Nucleus accumbens (tissue), 56 donors: ENCODE measurements at regions not wholly inside any gene's neighbourhood (a gene's known extent, or its start where the extent isn't known, plus 50 kb on each side); places are given as distances from the start of the nearest gene placed in this dataset.
"Not testable (repeated sequence)": the region's sequence is repeated elsewhere in the genome, so short reads cannot be mapped to it uniquely, and the experiment has no call there.

ENCODE experiments used
- DNase-seq, 56 donors: peaks; one replicate each; lab custom pipeline; 2025; lab: John Stamatoyannopoulos, UW

DNA sequence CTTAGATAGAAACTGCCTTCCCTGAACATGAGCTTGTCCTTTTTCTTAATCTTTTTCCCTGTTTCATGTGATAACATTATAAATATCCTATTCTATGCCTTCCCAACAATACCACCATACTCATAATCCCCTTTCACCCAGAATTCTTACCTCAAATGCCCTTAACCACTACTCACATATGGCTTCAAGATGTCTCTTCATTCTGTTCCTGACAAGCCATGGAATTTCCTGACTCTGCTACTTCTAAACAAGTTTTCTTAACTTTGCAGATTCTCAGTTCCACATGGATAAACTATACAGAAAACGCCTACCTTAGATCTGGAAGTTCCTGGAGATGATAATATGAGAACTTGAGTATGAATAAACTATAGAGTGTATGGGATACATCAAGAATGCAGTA, 1217.8 kb downstream of the CDH8 start:
- DNase-seq = no peak

DNA sequence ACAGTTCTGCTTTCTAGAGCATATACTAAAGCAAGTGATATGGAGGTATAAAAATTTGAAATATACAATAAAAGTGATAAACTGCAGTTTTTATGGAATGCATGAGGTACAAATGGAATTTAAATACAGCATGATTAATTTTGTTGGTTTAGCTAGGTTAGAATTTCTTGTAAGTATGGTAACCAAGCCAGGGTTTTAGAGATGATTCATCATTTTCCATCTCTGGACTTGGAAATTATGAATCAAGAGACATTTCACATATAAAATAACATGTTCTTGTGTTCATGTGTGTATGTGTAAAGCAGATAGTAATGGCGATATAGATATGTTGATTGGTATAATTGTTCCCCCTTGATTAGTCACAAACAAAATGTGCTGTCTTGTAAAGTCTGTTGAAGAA, 1219.8 kb downstream of the CDH8 start:
- no peak for DNase-seq

DNA sequence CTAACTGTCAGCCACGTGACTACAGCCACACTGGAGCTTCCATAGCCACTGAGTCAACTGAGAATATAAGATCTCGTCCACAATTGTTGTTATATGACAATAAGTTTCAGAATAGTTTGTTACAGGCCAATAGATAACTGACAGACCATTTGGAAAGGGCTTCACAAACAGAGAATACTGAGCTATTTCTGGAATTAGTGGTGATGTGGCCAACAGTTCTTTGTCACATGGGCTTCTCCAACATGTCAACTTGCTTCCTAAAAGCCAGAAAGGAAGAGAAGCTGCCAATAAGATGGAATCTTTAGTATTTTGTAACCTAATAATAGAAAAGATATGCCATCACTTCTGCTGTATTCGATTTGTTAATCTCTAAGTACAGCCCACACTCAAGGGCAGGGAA, 1220.4 kb downstream of the CDH8 start:
- DNase-seq = no peak

DNA sequence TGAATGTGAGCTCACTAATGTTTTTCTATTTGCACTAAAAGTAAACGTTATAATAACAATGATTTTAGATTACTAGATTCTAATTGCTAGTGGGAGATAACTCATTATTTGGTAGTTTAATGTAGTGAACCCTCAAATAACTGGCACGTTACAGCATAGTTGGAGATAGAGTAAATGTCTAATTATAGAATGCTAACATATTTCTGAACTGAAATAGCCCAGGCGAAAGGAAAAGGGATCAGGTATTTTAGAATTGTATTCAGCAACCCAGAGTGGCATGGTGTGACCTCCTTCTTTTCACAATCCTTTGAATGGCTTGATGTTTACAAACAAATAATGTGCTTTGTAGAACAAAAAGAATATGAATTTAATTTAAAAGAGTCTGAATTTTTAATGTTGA, 1221.2 kb downstream of the CDH8 start:
- DNase-seq = no peak

DNA sequence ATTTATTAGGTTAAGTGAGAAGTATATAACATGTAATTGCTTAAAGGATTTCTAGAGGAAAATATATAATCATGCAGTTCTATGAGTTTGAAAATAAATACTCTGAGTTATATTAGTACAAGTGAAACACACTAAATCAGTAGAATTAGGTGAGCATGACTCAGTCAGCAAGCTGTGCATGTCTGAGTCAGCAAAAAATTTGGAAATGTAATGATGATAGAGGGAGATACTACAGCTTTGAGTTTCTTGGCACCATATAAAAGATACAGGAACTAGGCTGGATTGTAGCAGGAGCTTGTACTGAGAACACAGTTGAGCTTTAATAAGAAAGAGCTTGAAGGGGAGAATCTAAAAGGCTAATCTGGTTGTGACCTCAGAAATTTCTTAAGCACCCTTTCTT, 1224.6 kb downstream of the CDH8 start:
- DNase-seq = no peak

DNA sequence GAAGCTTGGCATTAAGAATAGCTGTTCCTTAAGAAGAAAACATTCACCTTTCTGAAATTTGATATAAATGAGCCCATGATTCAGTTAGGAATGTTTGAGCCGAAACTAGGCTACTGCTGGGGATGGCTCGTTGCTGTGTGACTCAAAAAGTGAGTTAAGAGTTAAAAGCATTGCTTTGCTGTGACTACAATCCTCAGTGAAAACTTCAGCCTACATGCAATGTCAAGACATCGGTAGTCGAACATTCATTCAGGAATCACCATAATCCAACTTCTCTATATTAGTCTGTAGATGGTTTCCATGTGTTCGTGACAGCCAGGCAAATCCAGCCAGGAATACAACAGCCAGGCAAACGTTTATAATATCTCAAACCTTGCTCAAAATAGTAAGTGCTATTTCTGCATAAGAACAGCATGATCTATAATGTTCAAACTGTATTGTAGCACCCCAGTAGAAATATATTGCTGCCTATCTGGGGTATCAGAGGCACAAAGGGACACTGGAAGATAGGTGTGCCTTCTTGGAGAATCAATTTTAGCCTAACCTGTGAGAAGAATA, 1225.1 kb downstream of the CDH8 start:
- DNase-seq = no peak

DNA sequence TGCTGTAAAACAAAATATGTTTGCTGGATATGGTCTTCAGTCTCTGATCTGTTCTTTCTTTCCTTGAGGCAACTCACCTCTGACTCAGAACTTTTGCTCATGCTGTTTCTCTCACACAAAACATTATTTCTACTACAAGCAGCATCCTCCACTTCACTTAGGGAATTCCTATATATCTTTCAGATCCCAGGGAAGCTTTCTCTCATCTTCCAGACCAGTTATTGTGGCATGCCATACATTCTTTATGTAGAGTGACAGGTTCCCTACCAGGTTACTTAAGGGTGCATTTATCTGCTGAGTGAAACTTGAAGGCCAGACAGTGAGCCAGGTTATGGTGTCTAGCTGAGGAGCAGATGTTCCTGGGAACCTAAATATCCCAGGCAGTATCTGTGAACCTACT, 1226.0 kb downstream of the CDH8 start:
- DNase-seq = no peak

DNA sequence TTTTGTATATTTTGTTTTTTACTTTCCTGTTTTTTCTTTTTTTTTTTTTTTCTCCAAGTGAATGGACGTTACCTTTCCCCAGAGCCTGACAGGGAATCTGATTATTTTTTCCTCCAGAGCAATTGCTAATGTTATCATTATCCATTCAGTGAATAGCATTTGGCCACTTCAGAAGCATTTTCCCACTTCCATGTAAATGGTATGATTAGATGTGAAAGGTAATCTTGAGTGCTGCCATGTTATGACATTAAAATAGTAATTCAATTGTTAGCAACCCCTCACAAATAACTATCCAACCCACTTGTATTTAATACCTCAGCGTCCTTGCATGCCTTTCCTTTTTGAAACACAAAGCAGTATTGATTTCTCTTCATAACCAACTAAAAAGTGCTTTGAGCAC, 1243.8 kb downstream of the CDH8 start:
- no peak for DNase-seq

DNA sequence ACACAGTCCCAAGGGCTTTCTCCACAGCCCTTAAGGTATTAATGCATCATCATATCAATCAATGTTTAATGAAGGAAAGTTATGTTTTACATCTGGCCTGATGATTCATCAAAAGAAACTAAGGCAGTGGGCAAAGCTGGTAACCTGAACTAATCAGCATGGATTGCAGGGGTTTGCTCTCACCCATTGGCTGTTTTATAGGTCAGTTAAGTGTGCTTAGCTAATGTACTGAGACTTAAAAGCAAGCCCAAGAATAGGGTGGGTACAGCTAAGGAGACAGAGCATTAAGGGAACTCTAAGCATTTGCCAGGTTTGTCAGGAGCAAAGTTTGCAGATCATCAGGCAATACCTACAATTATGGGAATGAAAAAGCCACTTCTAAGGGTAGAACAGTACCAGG, 1247.6 kb downstream of the CDH8 start:
- no peak for DNase-seq

DNA sequence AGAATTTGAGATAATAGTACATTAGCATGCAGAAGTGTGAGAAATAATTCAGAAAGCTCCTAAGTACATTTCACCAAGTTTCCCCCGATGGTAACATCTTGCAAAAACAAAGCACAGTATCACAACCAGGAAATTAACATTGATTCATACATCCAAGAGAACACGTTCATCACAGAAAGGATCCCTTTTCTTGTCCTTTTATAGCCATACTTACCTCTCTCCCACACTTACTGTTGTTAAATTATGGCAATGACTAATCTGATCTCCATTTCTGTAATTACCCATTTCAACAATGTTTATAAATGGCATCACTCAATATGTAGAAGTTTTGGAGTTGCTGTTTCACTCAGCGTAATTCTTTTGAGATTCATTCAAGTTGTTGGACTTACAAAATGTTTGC, 1260.0 kb downstream of the CDH8 start:
- no peak for DNase-seq

DNA sequence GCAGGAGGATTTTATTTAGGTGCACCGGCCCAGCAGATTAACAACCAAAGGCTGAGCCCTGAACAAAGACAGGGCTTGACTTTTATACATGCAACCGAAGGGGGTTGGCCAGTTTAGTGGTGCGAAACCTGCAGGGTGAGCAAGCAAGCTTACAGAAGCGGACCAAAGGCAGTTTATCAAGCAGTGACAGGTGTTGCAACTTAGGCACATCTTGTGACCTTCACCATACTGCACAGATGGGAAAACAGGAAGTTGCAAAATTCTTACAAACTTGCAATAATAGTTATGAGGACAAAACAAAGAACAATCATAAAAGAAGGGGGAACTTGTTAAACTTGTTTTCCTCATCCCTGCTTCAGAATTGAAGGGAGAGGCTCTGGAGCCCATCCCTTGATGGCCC, 1265.1 kb downstream of the CDH8 start:
- no peak for DNase-seq

DNA sequence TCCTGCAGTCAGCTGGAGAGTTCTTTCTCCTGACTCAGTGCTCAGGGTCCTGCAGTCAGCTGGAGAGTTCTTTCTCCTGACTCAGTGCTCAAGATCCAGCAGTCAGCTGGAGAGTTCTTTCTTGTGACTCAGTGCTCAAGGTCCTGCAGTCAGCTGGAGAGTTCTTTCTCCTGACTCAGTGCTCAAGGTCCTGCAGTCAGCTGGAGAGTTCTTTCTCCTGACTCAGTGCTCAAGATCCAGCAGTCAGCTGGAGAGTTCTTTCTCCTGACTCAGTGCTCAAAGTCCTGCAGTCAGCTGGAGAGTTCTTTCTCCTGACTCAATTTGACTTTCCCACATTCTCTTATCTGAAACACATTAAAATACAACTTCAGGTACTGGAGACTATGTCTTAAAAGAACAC, 1265.9 kb downstream of the CDH8 start:
- DNase-seq = not testable (repeated sequence)

DNA sequence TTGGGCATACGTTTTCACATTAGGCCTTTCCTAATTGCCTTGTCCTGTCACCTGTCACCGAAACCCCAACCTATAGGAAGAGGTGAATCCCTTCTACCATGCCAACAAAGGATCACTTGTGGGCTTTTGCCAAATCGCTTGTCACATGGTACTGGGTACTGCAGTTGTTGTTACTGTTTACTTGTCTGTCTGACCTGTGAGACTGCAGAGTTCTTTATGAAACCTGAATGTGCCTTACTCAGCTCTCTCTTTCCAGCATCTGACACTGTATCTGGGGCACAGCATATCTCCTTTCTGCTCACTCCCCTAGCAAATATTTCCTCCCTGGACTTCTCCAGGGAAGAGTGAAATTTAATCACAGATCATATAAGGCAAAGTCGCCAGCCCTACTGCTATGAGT, 1272.4 kb downstream of the CDH8 start:
- no peak for DNase-seq

DNA sequence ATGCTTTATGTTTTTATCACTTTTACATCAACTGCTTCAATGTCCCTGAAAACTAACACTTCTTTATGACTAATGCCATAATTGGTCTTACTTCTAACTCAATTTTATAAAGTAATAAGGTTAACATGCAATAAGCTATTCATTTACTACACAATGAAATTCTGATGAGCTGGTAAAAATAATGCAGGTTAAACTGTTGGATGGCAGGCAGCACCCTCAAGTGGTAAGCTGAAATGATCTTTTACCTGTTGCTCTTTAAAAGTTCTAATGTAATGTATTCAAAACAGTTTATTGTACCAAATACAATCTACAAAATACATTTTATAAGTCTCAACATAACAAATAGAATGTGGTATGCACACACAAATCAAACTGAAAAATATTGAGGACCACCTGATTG, 1280.3 kb downstream of the CDH8 start:
- DNase-seq = no peak

DNA sequence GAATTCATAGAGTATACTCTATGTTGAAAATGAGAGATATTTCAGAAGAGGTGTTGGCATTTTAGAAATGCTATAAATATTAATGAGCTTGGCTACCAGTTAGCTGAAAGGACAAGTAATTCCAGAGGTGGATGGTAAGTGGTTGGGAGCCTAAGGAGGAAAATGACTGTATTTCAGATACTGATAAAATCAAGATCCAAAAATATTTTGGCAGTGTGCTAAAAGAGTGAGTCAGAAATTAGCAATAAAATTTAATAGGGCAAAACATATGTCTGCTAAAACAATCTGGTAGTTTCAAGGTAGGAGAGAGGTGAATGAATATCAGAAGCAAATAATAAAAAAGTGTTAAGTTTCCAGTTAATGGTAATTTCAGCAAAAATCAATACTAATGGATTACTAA, 1287.9 kb downstream of the CDH8 start:
- DNase-seq = no peak

DNA sequence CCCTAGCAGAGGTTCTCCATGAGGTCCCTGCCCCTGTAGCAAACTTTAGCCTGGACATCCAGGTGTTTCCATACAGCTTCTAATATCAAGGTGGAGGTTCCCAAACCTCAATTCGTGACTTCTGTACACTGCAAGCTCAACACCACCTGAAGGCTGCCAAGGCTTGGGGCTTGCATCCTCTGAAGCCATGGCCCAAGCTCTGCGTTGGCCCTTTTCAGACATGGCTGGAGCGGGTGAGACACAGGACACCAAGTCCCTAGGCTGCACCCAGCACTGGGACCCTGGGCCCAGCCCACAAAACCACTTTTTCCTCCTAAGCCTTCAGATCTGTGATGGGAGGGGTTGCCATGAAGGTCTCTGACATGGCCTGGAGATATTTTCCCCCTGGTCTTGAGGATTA, 1292.0 kb downstream of the CDH8 start:
- no peak for DNase-seq

DNA sequence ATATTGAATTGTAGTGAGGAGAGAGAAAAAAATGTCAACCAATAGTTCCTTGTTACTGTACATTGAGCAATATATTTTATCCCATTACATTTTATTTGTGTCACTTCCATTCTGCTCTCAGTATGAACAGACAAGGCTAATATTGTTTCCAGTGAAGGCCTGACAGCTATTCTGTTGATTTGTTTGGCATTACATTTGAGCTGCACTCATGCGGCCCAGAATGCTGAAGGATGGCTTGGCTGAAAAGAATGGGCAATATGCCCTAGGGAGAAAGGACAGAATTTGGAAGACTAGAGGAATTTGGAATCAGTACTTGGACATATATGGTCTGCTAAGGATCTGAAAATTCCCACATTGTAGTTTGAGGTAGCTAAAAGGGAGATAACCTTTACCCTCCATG, 1294.4 kb downstream of the CDH8 start:
- peak in 3 of 56 donors; percentile 1 to 14 (median 1) for DNase-seq

DNA sequence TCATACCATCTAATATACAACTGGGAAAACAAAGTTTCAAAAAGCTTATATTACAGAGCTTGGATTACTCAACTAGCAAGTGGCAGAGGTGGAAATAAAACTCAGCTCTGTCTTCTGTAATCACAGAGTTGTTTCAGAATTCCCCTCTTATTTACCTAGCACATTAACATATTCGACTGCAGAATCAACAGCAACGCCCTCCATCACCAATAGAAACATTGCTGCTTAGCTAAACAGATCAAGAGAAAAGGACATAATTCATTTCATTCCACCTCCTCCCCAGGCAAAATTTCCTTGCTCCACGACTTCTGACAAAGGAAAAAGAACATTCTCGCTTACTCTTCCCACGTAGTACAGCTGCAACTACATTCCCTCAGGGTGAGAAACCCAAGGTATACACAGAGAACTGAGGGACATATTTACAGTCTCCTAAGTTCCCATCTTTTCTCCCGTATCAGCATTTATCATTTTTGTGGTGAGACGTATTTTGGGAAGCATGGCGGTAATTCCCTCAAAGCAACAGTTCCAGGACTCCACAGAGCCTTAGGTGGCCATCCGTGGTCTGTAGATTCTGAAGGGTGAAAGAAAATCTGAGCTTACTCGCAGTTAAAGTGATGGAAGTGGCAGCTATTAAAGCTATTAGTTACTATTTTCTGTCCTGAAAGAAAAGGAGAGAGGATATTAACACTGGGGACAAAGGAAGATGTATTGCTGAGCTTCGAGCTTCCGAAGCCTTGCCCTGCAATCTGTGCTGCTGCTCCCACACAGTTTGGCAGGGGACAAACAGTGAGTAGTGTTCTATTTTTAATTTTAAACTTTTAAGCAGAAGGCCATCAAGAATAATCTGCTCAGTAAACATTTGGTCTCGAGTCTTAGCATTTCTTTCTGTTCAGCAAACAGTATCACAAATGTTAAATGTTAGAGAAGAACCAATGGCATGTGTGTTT, 1296.2 kb downstream of the CDH8 start:
- DNase-seq = no peak

DNA sequence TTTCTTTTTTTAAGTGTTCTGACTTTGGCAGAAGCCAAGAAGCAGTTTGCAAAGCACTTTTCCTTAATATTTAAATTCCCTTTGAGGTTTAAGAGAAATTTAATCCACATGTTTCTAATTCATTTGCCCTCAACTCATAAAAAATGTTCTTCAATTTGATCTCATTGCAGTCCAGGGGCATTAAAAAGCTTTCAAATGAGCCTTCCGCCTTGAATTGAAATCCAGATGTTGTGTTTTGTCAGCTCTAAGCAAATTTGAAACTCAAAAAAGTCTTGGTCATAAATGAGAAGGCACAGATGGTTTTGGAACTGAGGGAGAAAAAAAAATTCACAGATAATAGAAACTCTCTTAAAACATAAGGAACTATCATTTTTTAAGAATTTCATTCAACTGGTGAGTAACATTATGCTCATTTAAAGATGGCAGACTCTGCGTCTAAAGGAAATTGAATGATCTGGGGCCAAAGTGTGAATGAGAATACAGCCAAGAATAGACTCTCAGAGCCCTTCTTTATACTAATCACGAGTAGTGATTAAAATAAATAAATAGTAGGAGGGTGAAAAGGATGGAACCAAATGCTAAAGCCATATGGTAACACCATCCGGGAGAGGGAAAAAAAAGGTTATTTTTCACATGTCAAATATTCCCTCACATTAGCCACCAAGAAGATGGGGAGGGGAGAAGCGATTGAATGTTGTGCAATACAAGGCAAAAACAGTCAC, 1304.7 kb downstream of the CDH8 start:
- no peak for DNase-seq

DNA sequence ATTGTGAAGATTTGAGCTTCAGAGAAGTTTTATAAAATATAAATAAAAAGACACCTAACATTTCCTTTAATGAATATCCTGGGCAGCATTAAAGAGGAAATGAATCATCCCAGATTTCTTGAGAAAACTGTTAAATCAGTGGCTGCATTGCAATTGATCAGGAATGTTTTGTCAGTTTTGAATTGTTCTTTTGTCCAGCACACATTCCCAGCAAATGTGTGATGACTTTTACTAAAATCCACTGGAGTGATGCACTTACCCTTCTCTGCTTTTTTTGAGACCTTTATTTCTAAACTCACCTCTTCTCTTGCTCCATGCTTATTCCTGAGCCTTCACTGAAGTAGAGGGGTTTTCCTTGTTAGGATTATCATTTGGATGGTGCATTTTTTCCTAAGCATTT, 1307.2 kb downstream of the CDH8 start:
- no peak for DNase-seq

DNA sequence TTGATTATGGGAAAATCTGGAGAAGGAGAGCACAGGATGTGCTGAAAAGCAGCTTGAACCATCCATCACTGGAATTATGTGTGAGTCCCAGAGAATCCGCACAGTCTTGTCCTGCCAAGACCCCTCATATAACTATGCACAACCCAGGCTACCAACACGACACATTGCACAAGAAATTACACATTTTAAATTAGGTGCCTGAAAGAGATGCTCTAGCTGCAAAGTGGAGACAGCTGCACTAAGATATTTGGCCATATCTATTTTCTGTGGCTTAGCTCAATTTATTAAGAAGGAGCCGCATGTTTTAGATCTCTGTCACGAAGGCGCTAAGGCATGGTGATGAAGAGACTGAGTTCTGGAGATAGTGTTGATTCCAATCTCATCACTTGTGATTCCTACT, 1308.4 kb downstream of the CDH8 start:
- no peak for DNase-seq

DNA sequence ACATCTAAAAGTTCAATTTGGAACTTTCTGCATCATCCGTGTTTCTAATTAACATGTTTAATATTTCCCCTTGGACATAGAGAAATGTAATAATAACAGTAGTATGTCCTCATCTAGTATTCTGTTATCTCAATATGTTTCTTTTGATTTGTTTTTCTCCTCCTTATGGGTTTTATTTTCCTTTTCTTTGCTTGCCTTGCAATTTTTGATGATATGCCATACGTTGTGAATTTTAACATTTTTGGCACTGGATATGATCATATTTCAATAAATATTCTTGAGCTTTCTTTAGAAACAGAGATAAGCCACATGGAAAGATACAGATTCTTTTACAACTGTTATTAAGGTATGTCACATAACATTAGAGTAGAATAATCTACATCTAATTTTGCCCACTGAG, 1316.2 kb downstream of the CDH8 start:
- DNase-seq = no peak
